ENCODE measurements at regions not wholly inside any gene's neighbourhood (a gene's known extent, or its start where the extent isn't known, plus 50 kb on each side); places are given as distances from the start of the nearest gene placed in this dataset.

- H3K9ac ChIP-seq (ENCODE audit: low read length): no peak overlapping the region
- H3K4me1 ChIP-seq (ENCODE audit: control insufficient read depth in 1 of 2, insufficient read depth in 2 of 2, low read length in 2 of 2): no peaks in the 10 kb centered on the region
- intact Hi-C loops (cut with micrococcal nuclease): no loop called here
- peaks cover 21 to 29% of the 10 kb centered on the region in 2 experiments for H3K9me3 ChIP-seq (ENCODE audit: control insufficient read depth in 1 of 2, insufficient read depth in 1 of 2, low read depth in 1 of 2, low read length in 2 of 2)
- H3K36me3 ChIP-seq (ENCODE audit: control insufficient read depth in 1 of 2, insufficient read depth in 2 of 2, low read length in 2 of 2): no peaks in the 10 kb centered on the region
- DNase-seq (ENCODE audit: low read depth, low spot score) (no peak), ATAC-seq (no peak)
- no peak overlapping the region for H3K4me3 ChIP-seq (replicated peaks in 1 of 2; ENCODE audit: low read depth in 1 of 2, low read length in 2 of 2)
- H3K27me3 ChIP-seq (ENCODE audit: insufficient read depth, low read length): no peaks in the 10 kb centered on the region
- ChIA-PET CTCF (interaction anchor here (2.6 kb wide), 1 partner anchor 200 kb away, joined by 14 read pairs; no protein-coding TSS in a partner anchor), POLR2A (no interaction called here), RAD21 (ENCODE audit: low non-redundant PET in 1 of 2, low total read pairs in 2 of 2, uncharacterized antibody in 2 of 2, unreplicated experiment in 2 of 2) (no interaction called here)
- H2AFZ ChIP-seq (ENCODE audit: low read depth, low read length, poor library complexity, severe bottlenecking): no peak overlapping the region
- BruUV-seq (replicated peaks): no TSS peak
- TF ChIP-seq FOSL1 (IDR thresholded peaks at IDR 0.05; ENCODE audit: low read depth): no peak
- TF ChIP-seq SP1 (IDR thresholded peaks at IDR 0.05; ENCODE audit: low read depth): no peak
- no peak for TF ChIP-seq SRF (IDR thresholded peaks at IDR 0.05; ENCODE audit: low read depth)
- TF ChIP-seq, protein P1, sequence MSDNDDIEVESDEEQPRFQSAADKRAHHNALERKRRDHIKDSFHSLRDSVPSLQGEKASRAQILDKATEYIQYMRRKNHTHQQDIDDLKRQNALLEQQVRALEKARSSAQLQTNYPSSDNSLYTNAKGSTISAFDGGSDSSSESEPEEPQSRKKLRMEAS (IDR thresholded peaks at IDR 0.05): no peak
- no peak for TF ChIP-seq ZNF274 (IDR thresholded peaks at IDR 0.05; ENCODE audit: low read depth, low read length)
- TF ChIP-seq TCF7L2 (IDR thresholded peaks at IDR 0.05; ENCODE audit: borderline replicate concordance, extremely low read depth, insufficient read depth, insufficient read length): no peak
- no peak for TF ChIP-seq CBX3 (IDR thresholded peaks at IDR 0.05; ENCODE audit: low read depth)
- no peak for TF ChIP-seq JUND (IDR thresholded peaks at IDR 0.05)
- TF ChIP-seq REST (IDR thresholded peaks at IDR 0.05; ENCODE audit: low read depth): no peak
- TF ChIP-seq ELF1 (IDR thresholded peaks at IDR 0.05; ENCODE audit: borderline replicate concordance, low read depth): no peak
- TF ChIP-seq EZH2 (IDR thresholded peaks at IDR 0.05): no peak
- TF ChIP-seq ZFX (IDR thresholded peaks at IDR 0.05): no peak
- no peak for TF ChIP-seq YY1 (IDR thresholded peaks at IDR 0.05; ENCODE audit: extremely low read depth, insufficient replicate concordance, low read depth, low read length)
- no peak for TF ChIP-seq CEBPB (IDR thresholded peaks at IDR 0.05; ENCODE audit: low read depth)
- TF ChIP-seq RAD21 (IDR thresholded peaks at IDR 0.05; ENCODE audit: low read depth): no peak
- TF ChIP-seq, protein P2, sequence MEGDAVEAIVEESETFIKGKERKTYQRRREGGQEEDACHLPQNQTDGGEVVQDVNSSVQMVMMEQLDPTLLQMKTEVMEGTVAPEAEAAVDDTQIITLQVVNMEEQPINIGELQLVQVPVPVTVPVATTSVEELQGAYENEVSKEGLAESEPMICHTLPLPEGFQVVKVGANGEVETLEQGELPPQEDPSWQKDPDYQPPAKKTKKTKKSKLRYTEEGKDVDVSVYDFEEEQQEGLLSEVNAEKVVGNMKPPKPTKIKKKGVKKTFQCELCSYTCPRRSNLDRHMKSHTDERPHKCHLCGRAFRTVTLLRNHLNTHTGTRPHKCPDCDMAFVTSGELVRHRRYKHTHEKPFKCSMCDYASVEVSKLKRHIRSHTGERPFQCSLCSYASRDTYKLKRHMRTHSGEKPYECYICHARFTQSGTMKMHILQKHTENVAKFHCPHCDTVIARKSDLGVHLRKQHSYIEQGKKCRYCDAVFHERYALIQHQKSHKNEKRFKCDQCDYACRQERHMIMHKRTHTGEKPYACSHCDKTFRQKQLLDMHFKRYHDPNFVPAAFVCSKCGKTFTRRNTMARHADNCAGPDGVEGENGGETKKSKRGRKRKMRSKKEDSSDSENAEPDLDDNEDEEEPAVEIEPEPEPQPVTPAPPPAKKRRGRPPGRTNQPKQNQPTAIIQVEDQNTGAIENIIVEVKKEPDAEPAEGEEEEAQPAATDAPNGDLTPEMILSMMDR (IDR thresholded peaks at IDR 0.05 in 2 of 3, conservative IDR thresholded peaks at IDR 0.05 in 1 of 3; ENCODE audit: borderline replicate concordance in 1 of 3, insufficient read depth in 1 of 3, low read depth in 2 of 3, low read length in 2 of 3): no peak
- H3K79me2 ChIP-seq (ENCODE audit: insufficient read depth, low read length): no peaks in the 10 kb centered on the region
- H3K9me2 ChIP-seq (ENCODE audit: insufficient read depth): no peaks in the 10 kb centered on the region
- no peak overlapping the region for H3K27ac ChIP-seq (ENCODE audit: low read depth, low read length)
- H3K4me2 ChIP-seq (ENCODE audit: low read length): no peak overlapping the region
- H4K20me1 ChIP-seq (ENCODE audit: insufficient read depth): no peaks in the 10 kb centered on the region
Observed at GRCh38 chr16:86020971-86021370, 122.0 kb downstream of the IRF8 start.
